Neuronal stem cell (in vitro differentiated cells): ENCODE measurements at regions not wholly inside any gene's neighbourhood (a gene's known extent, or its start where the extent isn't known, plus 50 kb on each side); places are given as distances from the start of the nearest gene placed in this dataset.
"Not testable (repeated sequence)": the region's sequence is repeated elsewhere in the genome, so short reads cannot be mapped to it uniquely, and the experiment has no call there.

ENCODE experiments used
- DNase-seq: peaks from one replicate; pipeline ENCODE4 v3.0.0-alpha.2; 2013; ENCODE audit warnings: low spot score
- H2AFZ ChIP-seq: one replicate; pipeline ENCODE4 v1.6.1; 2013; ENCODE audit warnings: mild to moderate bottlenecking, low read length, inconsistent platforms
- H2AK5ac ChIP-seq: 2 replicates; pipeline ENCODE4 v1.6.1; 2013; ENCODE audit warnings: low read depth, mild to moderate bottlenecking, inconsistent platforms, low read length, moderate library complexity, mixed read lengths
- H2BK120ac ChIP-seq: 2 replicates; pipeline ENCODE4 v1.6.1; 2013; ENCODE audit warnings: low read depth, mild to moderate bottlenecking, inconsistent platforms, low read length, moderate library complexity, mixed read lengths
- H2BK12ac ChIP-seq: one replicate; pipeline ENCODE4 v1.6.1; 2013; ENCODE audit warnings: low read length, inconsistent platforms
- H2BK15ac ChIP-seq: 2 replicates; pipeline ENCODE4 v1.6.1; 2013; ENCODE audit warnings: mild to moderate bottlenecking, low read length, inconsistent platforms, mixed read lengths
- H2BK5ac ChIP-seq: one replicate; pipeline ENCODE4 v1.6.1; 2013; ENCODE audit warnings: inconsistent platforms, mild to moderate bottlenecking, low read length, moderate library complexity
- H3K14ac ChIP-seq: one replicate; pipeline ENCODE4 v1.6.1; 2013; ENCODE audit warnings: low read length, inconsistent platforms
- H3K18ac ChIP-seq: 2 replicates; pipeline ENCODE4 v1.6.1; 2013; ENCODE audit warnings: low read length, inconsistent platforms
- H3K23ac ChIP-seq: 2 replicates; pipeline ENCODE4 v1.6.1; 2013; ENCODE audit warnings: low read depth, mild to moderate bottlenecking, mixed read lengths, low read length, inconsistent platforms; ENCODE audit not compliant: poor library complexity
- H3K27ac ChIP-seq: replicated peaks from 3 replicates; pipeline ENCODE4 v1.5.1; 2013; ENCODE audit warnings: low read length, inconsistent platforms
- H3K27me3 ChIP-seq, 3 experiments: 2 replicates each; pipeline ENCODE4 v1.6.1; 2013; ENCODE audit warnings: low read length in 3 of 3, mild to moderate bottlenecking in 2 of 3, inconsistent platforms in 1 of 3, low read depth in 1 of 3, mixed read lengths in 1 of 3, moderate library complexity in 1 of 3; ENCODE audit not compliant: control insufficient read depth in 3 of 3, insufficient read depth in 3 of 3
- H3K36me3 ChIP-seq, 2 donors: replicated peaks in 1 of 2; 2 replicates each; pipeline ENCODE4 v1.6.1; 2013; ENCODE audit warnings: low read length in 2 of 2; ENCODE audit not compliant: control insufficient read depth in 2 of 2, insufficient read depth in 2 of 2
- H3K4ac ChIP-seq: 2 replicates; pipeline ENCODE4 v1.6.1; 2013; ENCODE audit warnings: inconsistent platforms, mild to moderate bottlenecking, low read length, moderate library complexity
- H3K4me1 ChIP-seq, 2 donors: 1 replicate in 1 of 2; 2 replicates in 1 of 2; pipeline ENCODE4 v1.6.1; 2013; ENCODE audit warnings: low read length in 2 of 2, low read depth in 1 of 2; ENCODE audit not compliant: control insufficient read depth in 2 of 2, insufficient read depth in 1 of 2
- H3K4me2 ChIP-seq: one replicate; pipeline ENCODE4 v1.6.1; 2013; ENCODE audit warnings: mild to moderate bottlenecking, low read length, inconsistent platforms; ENCODE audit not compliant: insufficient read depth, poor library complexity, severe bottlenecking
- H3K4me3 ChIP-seq, 2 donors: 2 replicates each; pipeline ENCODE4 v1.5.1; 2013; ENCODE audit warnings: low read length in 2 of 2, mild to moderate bottlenecking in 2 of 2, inconsistent platforms in 1 of 2, moderate library complexity in 1 of 2
- H3K79me1 ChIP-seq: one replicate; pipeline ENCODE4 v1.6.1; 2013; ENCODE audit warnings: low read depth, mild to moderate bottlenecking, inconsistent platforms, low read length, moderate library complexity
- H3K9ac ChIP-seq: one replicate; pipeline ENCODE4 v1.6.1; 2013; ENCODE audit warnings: mild to moderate bottlenecking, low read depth, low read length, inconsistent platforms; ENCODE audit not compliant: poor library complexity
- H3K9me3 ChIP-seq, 2 donors: replicated peaks in 1 of 2; 2 replicates each; pipeline versions ENCODE3 to v1.6.1; 2013; ENCODE audit warnings: low read length in 2 of 2, mild to moderate bottlenecking in 2 of 2, inconsistent platforms in 1 of 2, low read depth in 1 of 2, mixed read lengths in 1 of 2, moderate library complexity in 1 of 2; ENCODE audit not compliant: control insufficient read depth in 2 of 2, insufficient read depth in 1 of 2
- H4K8ac ChIP-seq: one replicate; pipeline ENCODE4 v1.6.1; 2013; ENCODE audit warnings: low read depth, mild to moderate bottlenecking, inconsistent platforms, low read length, moderate library complexity
- H4K91ac ChIP-seq: one replicate; pipeline ENCODE4 v1.6.1; 2013; ENCODE audit warnings: low read length, low read depth, mild to moderate bottlenecking, inconsistent platforms; ENCODE audit not compliant: poor library complexity
- WGBS, 2 donors: extraction: QIAGEN DNeasy Blood & Tissue Kit; methylation state at CpG; one replicate each; pipeline ENCODE4 v1.1.7; 2013; ENCODE audit warnings: missing lambda C conversion rate in 2 of 2, mixed read lengths in 1 of 2; ENCODE audit not compliant: insufficient read length in 2 of 2, insufficient replicate concordance in 1 of 2; ENCODE audit errors: extremely low coverage in 2 of 2; 5-methylcytosine and 5-hydroxymethylcytosine counted together

DNA sequence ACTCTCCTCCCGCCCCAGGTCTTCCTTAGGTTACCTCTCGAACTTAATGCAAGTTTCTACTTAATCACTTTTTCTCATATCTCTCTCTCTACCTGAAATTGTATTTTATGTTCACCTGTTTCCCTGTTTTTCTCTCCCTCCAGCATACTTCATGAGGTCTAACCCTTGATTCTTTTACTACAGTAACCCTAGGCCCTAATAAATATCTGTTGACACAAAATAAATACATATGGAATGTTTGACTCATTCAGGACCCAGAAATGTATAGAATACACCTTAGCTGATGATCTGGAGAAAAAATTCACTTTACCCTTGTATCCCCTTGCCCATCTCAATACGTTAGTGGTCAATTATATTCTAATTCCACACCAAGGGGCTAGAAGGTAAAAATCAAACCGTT lies 250.9 kb upstream of the PTGER4 start:
- Histone ChIP-seq H2BK15ac (no peak overlapping the region), H3K4me2 (no peak overlapping the region), H3K27ac (no peak overlapping the region), H3K4me3 (no peak overlapping the region), H3K4me1 (no peaks in the 10 kb centered on the region), H2BK5ac (no peak overlapping the region), H2BK120ac (no peak overlapping the region), H4K91ac (no peak overlapping the region), H2AK5ac (no peak overlapping the region), H3K18ac (no peak overlapping the region), H3K79me1 (no peaks in the 10 kb centered on the region), H2BK12ac (no peak overlapping the region), H3K27me3 (no peaks in the 10 kb centered on the region), H3K23ac (no peak overlapping the region), H3K9me3 (no peaks in the 10 kb centered on the region), H3K36me3 (no peaks in the 10 kb centered on the region), H3K9ac (no peak overlapping the region), H3K4ac (no peak overlapping the region), H3K14ac (no peak overlapping the region), H4K8ac (no peak overlapping the region), H2AFZ (no peak overlapping the region)
- WGBS, 2 donors, result no CpG with 5 or more reads among the region's 4 CpGs
- no peak for DNase-seq

DNA sequence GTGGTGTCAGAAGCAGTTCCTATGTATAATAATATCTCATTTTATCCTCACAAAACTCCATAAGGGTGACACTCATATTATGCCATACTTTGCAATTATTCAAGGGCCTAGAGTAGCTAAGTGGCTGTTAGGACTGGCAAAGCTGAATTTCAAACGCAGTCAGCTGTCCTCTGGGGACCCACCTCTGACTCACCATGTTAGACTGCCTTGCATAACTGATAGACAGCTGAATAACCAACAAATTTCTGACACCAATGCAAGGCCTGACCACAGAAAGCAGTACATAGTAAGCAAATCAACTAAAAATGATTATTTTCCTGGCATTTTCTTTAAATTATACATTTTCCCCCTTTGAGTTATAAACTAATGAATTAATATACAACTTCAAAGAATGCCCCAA lies 251.6 kb upstream of the PTGER4 start:
- H2BK15ac ChIP-seq, result no peak overlapping the region
- no peak overlapping the region for H4K91ac ChIP-seq
- H3K18ac ChIP-seq, result no peak overlapping the region
- H3K9me3 ChIP-seq, result no peaks in the 10 kb centered on the region
- H3K79me1 ChIP-seq, result no peaks in the 10 kb centered on the region
- no peak overlapping the region for H3K4ac ChIP-seq
- H3K4me2 ChIP-seq, result no peak overlapping the region
- no peak overlapping the region for H3K4me3 ChIP-seq
- H2AK5ac ChIP-seq, result no peak overlapping the region
- H3K14ac ChIP-seq, result no peak overlapping the region
- no peak overlapping the region for H2BK5ac ChIP-seq
- H3K4me1 ChIP-seq, result no peaks in the 10 kb centered on the region
- H3K27me3 ChIP-seq, result no peaks in the 10 kb centered on the region
- no peaks in the 10 kb centered on the region for H3K36me3 ChIP-seq
- no peak overlapping the region for H3K27ac ChIP-seq
- WGBS, 2 donors, result no CpG with 5 or more reads among the region's 1 CpG
- DNase-seq, result no peak
- H2BK120ac ChIP-seq, result no peak overlapping the region
- H3K9ac ChIP-seq, result no peak overlapping the region
- H2AFZ ChIP-seq, result no peak overlapping the region
- H4K8ac ChIP-seq, result no peak overlapping the region
- no peak overlapping the region for H2BK12ac ChIP-seq
- no peak overlapping the region for H3K23ac ChIP-seq

- H3K36me3 ChIP-seq, H2BK15ac ChIP-seq, H4K8ac ChIP-seq, H3K23ac ChIP-seq, H4K91ac ChIP-seq, H2AK5ac ChIP-seq, H3K18ac ChIP-seq, H2AFZ ChIP-seq, H2BK12ac ChIP-seq, H3K4me2 ChIP-seq, H2BK120ac ChIP-seq, H3K4me3 ChIP-seq, H3K27me3 ChIP-seq, H3K27ac ChIP-seq, H3K9ac ChIP-seq, H3K14ac ChIP-seq, DNase-seq, H3K9me3 ChIP-seq, H3K79me1 ChIP-seq, H3K4me1 ChIP-seq, H2BK5ac ChIP-seq, H3K4ac ChIP-seq: not testable (repeated sequence)
- WGBS, 2 donors, result no CpG with 5 or more reads among the region's 8 CpGs
Observed at GRCh38 chr5:40417046-40417810, 262.5 kb upstream of the PTGER4 start.

DNA sequence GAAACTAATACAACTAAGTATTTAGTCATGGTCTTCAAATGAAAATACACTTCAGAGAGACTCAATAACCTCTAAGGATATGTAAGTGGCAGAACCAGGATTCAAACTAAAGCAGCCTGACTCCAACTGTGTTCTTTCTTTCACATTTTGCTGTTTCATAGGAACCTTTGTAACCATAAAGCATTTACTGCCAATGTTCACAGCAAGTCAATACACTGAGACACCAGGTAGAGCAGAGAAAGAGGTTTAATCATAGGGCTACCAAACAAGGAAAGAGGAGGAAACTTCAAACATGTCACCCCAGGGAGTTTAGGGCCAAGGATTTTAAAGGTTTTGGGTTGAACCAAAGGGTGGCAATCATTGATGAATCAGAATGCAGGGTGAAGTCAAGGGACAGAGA lies 263.1 kb upstream of the PTGER4 start:
- no peak overlapping the region for H4K91ac ChIP-seq
- peaks cover 0 to 2% of the 10 kb centered on the region in 2 donors for H3K4me1 ChIP-seq
- H2BK120ac ChIP-seq, result no peak overlapping the region
- H4K8ac ChIP-seq, result no peak overlapping the region
- no peak overlapping the region for H3K14ac ChIP-seq
- no peak for DNase-seq
- no peak overlapping the region for H2BK15ac ChIP-seq
- H2AFZ ChIP-seq, result no peak overlapping the region
- no peak overlapping the region for H3K23ac ChIP-seq
- no peak overlapping the region for H2AK5ac ChIP-seq
- H3K79me1 ChIP-seq, result no peaks in the 10 kb centered on the region
- H3K4me2 ChIP-seq, result no peak overlapping the region
- no peaks in the 10 kb centered on the region for H3K36me3 ChIP-seq
- no peak overlapping the region for H3K27ac ChIP-seq
- no peak overlapping the region for H3K4ac ChIP-seq
- H3K9me3 ChIP-seq, result no peaks in the 10 kb centered on the region
- H3K4me3 ChIP-seq, result no peak overlapping the region
- no peak overlapping the region for H3K9ac ChIP-seq
- H2BK5ac ChIP-seq, result no peak overlapping the region
- H3K18ac ChIP-seq, result no peak overlapping the region
- H2BK12ac ChIP-seq, result no peak overlapping the region
- no peaks in the 10 kb centered on the region for H3K27me3 ChIP-seq
